Left ventricle myocardium superior (tissue), 1 donor: ENCODE measurements at regions not wholly inside any gene's neighbourhood (a gene's known extent, or its start where the extent isn't known, plus 50 kb on each side); places are given as distances from the start of the nearest gene placed in this dataset.
A peak's percentile ranks its signal among the peaks of the same experiment; 100 is the strongest.
"Not testable (repeated sequence)": the region's sequence is repeated elsewhere in the genome, so short reads cannot be mapped to it uniquely, and the experiment has no call there.

Source experiments
- ATAC-seq: fragments of 200-7000 bp; cut with Tn5 transposase; one replicate; pipeline ENCODE4 v1.9.1; 2020; ENCODE audit warnings: mild to moderate bottlenecking, moderate library complexity
- DNase-seq: peaks from one replicate; pipeline ENCODE4 v3.0.0-alpha.2; 2020
- intact Hi-C: fragments of 100-400 bp; cut with micrococcal nuclease; formaldehyde crosslinking; loops from one replicate; pipeline ENCODE4 v1.11.0; 2022
- donor health status: DM: no; HTN: yes; CAD: no; lungs with severe emphysema.

DNA sequence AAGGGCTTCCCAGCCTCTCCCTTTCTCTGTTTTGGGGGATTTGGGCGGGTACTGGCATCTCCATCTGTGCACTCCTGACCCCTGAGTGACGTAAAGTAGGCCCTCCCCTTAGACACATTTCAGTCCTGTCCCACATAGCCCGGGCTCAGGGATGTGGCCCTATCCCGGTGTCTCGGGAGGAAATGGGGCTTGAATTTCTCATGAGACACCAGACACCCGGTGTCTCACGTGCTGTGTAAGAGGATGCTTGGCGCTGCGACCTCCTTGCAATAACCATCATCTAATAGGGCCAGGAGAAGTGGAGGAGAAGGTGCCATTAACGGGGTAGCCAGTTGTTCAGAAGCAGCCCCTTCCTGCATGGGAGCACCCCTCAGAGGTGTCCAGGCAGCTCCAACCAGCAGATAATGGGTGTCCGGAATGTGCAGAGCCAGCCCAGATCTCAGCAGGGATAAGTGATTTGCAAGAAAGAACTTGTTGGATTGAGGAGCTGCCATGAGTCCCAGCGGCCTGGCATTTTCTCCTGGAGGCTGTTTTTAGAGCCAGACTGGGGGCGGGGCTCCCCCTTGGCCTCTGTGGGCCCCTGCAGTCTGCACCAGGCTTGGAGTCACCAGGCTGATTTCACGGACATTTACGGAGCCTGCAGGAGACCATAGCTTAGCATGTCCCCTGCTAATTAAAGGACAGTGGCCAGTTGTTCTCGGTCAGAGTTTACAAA is 372.0 kb downstream of the PREX1 start:
- DNase-seq, result no peak
- intact Hi-C loops, result no loop called here
- ATAC-seq, result no peak

DNA sequence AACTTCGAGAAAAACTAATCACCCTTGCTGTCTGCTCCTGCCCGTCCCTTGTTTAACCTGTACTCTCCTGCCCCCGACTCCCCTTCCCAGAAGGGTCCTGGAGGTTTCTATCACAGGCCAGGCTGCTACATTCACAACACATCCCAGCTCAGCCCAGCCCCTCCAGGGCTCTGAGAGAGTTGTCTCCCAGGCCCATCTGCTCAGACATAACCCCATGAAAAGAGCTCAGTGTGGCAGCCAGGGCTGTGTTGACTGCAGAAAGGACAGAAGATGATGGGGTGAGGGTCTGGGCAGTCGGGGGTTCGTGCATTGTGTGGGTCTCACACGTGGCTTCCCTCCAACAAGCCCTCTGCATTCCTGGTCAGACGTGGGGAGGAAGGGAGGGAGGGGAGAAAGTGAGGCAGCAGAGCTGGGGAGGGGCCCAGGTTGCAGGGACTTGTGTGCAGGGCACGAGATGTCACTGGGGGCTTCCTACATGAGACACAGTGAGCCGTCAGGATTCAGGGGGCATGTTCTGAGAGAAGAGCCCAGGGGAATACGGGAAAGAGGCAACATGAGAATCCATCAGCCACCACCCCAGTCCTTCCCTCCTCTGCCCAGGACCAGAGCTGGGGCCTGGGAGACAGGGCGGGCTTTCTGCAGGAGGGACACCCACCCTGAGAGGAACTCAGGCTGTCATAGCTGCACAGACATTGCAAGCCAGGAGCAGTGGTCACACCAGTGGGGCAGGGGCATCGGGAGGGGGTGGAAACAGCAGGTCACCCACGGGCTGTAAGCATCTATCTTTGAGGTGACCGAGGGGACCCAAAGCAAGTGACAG is 372.9 kb downstream of the PREX1 start:
- intact Hi-C loops, result no loop called here
- ATAC-seq, result no peak

DNA sequence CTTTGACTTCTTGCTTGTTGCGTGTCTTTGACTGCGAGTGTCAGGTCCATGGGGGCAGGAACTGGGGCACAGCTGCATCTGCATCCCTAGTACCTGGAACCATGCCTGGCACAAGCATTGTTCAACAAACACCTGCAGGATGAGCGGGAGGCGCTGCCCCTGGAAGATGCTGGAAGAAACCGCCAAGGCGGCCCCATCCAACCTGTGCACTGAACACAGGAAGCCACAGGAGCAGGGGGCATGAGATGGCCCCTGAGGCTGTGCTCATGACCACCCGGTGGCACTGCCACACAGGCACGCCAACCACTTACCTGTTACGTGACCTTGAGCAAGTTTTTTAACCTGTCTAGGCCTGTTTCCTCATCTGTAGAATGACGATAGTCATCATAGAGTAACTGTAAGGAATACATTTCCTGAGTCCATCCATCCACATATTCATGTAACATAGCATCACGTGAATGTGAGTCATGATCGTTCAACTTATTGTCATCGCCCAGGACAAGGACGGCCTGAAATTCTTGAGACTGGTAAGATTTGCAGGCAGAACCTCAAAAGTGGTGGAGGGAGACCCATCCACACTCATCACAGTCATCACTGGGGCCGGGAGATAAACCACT is 374.2 kb downstream of the PREX1 start:
- ATAC-seq (no peak), DNase-seq (no peak)
- intact Hi-C loops, result no loop called here

More for the DNA sequence above, 372.9 kb downstream of the PREX1 start:
- DNase-seq, result no peak

DNA sequence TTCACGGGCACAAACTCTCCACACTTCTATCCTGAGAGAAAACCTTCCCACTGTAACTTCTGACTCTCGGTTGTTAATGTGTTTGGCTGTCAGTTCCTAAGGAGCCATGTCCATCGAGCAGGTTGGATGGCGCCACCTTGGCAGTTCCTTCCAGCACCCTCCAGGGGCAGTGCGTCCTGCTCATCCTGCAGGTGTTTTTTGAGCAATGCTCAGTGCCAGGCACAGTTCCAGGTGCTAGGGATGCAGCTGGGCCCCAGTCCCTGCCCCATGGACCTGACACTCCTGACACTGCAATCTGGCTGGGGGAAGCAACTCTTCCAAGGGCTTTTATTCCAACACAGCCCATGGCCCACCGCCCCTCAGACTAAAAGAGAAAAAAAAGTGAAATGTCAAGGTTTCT is 376.4 kb downstream of the PREX1 start:
- ATAC-seq (no peak), DNase-seq (no peak)
- intact Hi-C loops, result no loop called here

DNA sequence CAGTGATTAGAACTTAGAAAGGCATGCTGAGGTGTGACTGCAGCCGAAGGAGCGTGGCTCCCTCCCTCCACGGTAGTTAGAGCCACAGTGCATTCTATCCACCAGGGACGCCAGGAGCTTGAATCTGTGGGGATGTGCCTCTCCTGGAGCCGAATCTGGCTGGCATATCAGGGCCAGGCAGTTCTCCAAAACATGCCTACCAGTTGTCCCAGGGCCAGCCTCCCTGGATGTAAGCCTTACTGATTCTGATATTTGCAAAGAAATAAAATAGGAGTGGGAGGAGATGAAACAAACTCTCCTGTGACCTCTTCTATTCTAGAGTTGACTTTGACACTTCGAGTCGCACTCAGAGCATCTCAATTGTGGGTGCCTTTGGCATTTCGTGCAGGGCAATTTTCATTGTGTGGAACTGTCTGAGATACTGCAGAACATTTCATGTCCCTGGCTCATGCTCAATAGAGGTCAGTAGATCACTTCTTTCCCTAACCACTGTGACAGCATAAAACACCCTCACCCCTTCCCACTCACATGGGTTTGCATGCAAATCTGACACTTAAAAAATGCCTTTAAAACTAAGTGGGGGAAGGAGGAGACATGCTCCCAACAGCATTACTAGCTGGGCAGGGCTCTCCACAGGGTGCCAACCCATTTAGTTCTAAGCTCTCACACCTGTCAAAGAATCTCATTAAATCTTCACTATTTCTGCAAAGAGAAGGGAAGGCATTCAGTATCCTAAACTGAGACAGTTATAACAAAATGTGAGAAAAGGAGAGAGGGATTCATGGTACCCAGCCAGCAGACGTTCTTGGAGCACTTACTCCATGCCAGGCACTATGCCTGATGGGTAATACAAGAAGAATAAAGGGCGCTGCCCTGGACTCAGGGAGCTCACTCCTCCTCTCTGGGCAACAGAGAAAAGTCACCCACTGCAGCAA is 378.9 kb downstream of the PREX1 start:
- DNase-seq, result no peak
- peak; percentile 76 for ATAC-seq
- intact Hi-C loops, result no loop called here

DNA sequence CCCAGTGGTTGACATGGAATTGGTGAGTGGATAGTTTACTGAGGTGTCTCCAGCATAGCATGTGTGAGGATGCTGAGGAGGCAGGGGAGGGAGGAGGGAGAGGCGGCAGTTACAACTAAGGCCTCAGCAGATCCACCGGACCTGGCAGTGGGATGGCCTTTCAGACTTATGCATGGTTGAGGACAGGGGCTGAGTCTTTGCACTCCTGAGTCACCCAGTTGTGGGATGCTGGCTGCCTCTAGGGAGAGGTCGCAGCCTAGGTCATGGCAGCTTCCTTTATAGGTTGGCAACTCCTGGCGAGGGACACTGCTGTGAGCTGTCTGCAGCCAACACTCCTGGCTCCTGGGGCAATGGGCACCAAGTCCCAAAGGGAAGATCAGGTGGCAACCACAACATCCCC is 380.3 kb downstream of the PREX1 start:
- intact Hi-C loops, result no loop called here
- ATAC-seq (no peak), DNase-seq (no peak)

DNA sequence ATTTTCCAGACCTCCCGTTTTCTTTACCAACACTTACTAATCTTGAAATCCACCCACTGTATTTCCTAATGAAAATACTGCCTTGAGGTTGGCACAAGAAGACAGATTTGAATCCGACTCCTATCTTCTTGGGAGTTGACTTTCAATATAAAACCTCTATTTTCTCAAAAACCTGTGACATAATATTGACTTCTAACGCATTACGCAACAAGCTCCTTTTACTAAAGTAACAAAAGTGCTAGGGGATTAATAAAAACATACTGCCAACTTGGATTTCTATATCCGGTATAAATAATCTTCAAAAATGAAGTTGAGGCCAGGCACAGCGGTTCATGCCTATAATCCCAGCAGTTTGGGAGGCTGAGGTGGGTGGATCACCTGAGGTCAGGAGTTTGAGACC is 382.0 kb downstream of the PREX1 start:
- ATAC-seq (no peak), DNase-seq (no peak)
- intact Hi-C loops, result no loop called here

DNA sequence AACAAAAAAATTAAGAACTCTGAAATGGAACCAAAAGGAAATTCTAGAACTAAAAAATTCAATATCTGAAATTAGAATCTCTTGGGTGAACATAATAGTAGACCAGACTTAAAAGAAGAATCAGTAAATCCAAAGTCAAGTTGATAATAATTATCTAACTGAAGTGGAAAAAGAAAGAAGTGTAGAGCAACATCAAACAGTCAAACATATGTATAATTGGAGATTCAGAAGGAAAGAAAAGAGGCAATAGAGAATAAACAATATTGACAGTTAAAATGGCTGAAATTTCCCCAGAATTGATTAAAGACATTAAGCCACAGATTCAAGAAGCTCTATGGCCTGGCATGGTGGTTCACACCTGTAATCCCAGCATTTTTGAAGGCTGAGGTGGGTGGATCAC is 383.6 kb downstream of the PREX1 start:
- no peak for DNase-seq
- no peak for ATAC-seq
- intact Hi-C loops, result no loop called here

DNA sequence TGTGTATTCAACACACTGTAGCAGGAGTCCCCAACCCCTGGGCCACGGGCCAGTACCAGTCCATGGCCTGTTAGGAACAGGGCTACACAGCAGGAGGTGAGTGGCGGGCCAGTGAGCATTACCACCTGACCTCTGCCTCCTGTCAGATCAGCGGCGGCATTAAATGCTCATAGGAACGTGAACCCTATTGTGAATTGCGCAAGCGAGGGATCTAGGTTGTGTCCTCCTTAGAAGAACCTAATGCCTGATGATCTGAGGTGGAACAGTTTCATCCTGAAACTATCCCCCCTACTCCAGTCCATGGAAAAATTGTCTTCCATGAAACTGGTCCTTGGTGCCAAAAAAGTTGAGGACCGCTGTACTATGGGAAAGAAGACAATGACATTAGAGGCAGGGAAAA is 386.9 kb downstream of the PREX1 start:
- ATAC-seq (no peak), DNase-seq (no peak)
- intact Hi-C loops, result no loop called here

DNA sequence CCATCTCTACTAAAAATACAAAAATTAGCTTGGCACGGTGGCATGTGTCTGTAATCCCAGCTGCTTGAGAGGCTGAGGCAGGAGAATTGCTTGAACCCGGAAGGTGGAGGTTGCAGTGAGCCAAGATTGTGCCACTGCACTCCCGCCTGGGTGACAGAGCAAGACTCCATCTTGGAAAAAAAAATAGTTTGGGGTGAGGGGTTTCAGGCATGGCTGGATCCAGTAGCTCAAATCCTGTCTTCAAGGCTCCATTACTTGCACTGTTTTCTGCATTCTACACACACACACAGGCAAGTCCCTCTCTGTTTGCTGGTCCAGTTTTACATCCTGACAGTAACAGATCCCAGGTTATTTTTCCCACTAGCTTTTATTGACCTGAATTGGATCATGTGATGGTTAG is 387.5 kb downstream of the PREX1 start:
- ATAC-seq, DNase-seq, intact Hi-C loops: not testable (repeated sequence)

DNA sequence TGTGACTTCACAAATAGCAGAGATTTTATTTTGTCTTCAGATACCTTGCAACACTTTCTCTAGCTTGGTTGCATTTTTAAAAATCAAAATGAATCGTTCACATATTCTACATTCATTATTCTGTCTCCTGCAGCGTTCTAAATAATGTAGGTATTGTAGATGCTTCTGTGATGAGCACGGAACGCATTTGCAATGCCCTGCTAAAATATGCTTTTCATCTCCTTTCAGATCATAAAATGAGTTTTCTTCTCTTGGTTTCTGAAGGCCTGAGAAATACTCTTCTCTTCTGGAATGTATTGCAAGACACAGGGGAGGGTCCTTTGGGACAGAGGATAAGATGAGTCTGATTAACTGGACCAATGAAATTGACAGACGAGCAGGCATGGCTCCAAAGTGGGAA is 390.7 kb downstream of the PREX1 start:
- DNase-seq (no peak), ATAC-seq (no peak)
- intact Hi-C loops, result no loop called here

DNA sequence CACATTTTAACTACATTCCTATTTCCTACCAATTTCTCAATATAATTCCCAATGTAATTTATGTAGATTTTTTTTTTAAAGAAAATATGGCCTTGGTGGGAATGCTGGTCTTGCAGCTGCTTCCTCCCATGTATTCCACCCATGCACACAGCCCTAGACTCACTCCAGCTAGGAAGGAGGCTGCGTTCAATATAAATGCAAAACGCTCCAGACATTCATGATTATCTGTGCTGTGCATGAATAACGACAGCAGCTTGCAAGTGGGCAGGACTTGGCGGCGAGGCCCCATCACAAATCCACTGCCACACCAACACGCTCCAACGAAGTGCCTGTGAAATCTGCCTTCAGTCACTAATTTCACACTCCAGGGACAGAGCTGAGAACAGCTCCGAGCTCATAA is 391.2 kb downstream of the PREX1 start:
- ATAC-seq, DNase-seq, intact Hi-C loops: not testable (repeated sequence)

DNA sequence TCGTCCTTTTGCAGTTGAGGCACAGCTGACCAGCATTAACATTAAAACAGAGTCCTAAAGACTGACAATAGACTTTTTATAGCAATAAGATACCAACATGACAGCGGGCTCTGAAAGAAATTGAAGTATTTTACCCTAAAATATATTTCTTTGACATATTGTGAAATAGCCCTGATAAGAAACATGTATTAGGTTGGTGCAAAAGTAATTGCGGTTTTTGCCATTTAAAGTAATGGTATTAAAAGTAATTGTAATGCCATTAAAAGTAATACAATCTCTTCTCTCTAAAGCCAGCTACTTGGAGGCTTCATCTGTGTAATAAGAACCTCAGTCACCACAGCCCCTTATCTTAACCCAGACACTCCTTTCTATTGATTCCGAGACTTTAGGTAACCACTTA is 394.6 kb downstream of the PREX1 start:
- no peak for DNase-seq
- intact Hi-C loops, result no loop called here
- no peak for ATAC-seq

DNA sequence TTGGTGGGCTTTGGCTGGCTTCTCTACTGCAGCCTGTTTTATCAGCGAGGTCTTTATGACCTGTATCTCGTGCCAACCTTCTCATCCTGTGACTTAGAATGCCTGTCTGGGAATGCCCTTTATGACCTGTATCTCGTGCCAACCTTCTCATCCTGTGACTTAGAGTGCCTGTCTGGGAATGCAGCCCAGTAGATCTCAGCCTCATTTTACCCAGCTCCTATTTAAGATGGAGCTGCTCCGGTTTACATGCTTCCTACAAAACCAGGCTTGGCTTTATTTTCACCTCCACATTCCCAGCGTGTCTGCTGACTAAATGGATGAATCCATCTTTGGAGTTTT is 395.3 kb downstream of the PREX1 start:
- DNase-seq (no peak), ATAC-seq (peak; percentile 89)
- intact Hi-C loops, result no loop called here

DNA sequence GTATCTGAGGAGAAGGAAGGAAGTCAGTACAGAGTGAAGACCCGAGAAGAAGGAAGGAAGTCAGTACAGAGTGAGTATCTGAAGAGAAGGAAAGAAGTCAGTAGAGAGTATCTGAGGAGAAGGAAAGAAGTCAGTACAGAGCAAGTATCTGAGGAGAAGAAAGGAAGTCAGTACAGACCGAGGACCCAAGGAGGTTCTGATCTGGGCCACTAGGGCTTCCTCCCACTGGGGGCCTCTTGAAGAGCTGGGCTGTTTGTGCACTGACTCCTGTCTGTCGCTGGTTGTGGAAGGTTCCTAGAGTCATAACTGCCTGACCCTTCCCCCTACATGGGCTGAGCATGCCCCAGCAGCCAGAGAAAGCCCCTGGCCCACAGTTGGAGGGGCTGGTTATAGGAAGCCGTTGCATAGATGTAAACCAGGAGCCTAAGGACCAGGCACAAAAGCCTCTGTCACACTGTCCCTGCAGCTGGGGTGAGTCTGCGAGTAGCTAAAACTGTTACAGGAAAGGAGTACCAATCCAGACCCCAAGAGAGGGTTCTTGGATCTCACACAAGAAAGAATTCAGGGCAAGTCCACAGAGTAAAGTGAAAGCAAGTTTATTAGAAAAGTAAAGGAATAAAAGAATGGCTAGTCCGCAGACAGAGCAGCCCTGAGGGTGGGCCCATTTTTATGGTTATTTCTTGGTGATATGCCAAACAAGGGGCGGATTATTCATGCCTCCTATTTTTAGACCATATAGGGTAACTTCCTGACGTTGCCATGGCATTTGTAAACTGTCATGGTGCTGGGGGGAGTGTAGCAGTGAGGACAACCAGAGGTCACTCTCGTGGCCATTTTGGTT is 395.9 kb downstream of the PREX1 start:
- DNase-seq (no peak), ATAC-seq (no peak)
- intact Hi-C loops, result no loop called here

DNA sequence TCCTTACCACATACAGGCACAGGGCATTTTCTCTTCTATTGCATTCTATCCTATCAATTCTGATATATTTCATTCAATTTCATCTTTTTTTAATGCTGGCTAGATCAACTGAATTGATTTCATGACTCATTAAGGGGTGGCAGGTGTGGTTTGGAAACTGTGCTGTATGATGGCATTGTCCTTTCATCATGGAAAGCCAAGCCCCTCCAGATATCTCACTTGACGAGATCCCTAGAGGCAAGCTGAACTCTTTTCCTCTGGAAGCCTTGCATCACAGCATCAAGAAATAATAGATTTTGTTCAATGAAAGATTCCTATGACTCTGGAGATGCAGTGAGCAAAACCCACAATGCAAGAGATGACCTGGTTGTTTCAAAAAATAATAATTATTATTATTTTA is 401.2 kb downstream of the PREX1 start:
- intact Hi-C loops, result no loop called here
- DNase-seq (no peak), ATAC-seq (no peak)

DNA sequence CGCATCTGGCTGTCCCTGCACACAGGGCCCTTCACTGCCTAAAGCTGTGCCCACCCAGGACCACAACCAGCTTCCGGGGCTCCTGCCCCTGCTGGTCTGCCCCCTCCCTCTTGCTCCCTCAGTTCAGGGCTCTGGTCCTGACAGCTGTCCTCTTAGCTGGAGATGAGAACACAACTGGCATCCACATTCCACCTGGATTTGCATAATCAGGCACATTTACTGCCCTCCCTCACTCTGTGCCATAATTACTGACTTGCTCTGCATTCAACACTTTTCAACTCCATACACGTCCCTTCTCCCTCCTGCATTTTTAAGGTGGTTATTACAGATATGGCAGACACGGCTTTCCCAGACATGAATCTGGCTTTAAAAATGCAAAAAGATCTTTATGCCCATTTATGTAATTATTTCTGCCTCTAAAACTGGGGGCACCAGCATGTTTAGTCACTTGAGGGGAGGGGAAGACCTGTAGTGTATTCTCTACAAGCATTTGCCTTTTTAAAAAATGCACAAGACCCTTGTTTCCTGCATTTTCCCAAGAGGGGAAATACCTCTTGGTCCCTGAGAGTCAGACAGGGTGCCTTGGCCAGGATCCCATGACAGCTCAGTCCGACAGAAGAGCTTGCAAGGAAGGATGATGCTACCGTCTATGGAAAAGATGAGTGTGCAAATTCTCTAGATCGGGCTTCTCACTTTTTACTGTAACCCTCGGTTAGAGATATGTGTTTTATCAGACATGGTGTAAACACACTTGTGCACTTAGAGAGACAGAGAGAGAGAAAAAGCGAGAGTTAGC is 401.8 kb downstream of the PREX1 start:
- no peak for DNase-seq
- intact Hi-C loops, result no loop called here
- ATAC-seq, result no peak

DNA sequence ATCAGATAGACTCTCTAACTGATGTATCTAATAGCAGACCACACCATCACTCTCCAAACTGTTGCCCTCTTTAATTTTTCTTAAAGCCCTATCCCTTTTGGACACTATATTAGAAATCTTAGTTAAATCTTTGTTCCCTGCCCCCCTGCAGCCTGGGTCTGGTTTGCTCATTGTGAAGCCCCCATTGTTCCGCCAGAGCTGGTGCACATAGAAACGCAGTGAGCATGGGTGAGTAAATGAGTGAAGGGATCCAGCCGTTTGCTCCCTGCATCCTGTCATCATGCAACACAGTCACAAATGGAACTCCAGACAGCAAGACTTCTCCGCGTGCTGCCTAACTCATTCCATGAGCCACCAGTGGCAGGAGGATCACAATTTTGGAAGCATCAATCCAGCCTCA is 402.5 kb downstream of the PREX1 start:
- intact Hi-C loops, result no loop called here
- ATAC-seq (no peak), DNase-seq (no peak)
